Activated T-helper 2 cell treated with anti-CD3 and anti-CD28 coated beads, Interferon-gamma antibody, Interleukin-2, Interleukin-4, amounts not matched to agents 10 μg/mL and 5 μg/mL and 100 μg/mL, durations not matched to agents 14 hours and 24 hours and 36 hours (primary cell): ENCODE measurements at regions not wholly inside any gene's neighbourhood (a gene's known extent, or its start where the extent isn't known, plus 50 kb on each side); places are given as distances from the start of the nearest gene placed in this dataset.
"Not testable (repeated sequence)": the region's sequence is repeated elsewhere in the genome, so short reads cannot be mapped to it uniquely, and the experiment has no call there.

Source experiments
- DNase-seq: peaks from one replicate; pipeline ENCODE4 v3.0.0; 2021; ENCODE audit warnings: low spot score
- H3K27ac Mint-ChIP-seq: one replicate; pipeline ENCODE4 v1.8.0; 2021; ENCODE audit warnings: mixed read lengths
- H3K27me3 Mint-ChIP-seq: one replicate; pipeline ENCODE4 v1.8.0; 2021; ENCODE audit warnings: low read depth, mixed read lengths
- H3K36me3 Mint-ChIP-seq: one replicate; pipeline ENCODE4 v1.8.0; 2021; ENCODE audit warnings: low read depth, mixed read lengths
- H3K4me1 Mint-ChIP-seq: one replicate; pipeline ENCODE4 v1.8.0; 2021; ENCODE audit warnings: low read depth, mixed read lengths
- H3K4me3 Mint-ChIP-seq: one replicate; pipeline ENCODE4 v1.8.0; 2021; ENCODE audit warnings: low read depth, mild to moderate bottlenecking, moderate library complexity, mixed read lengths
- H3K9me3 Mint-ChIP-seq: one replicate; pipeline ENCODE4 v1.8.0; 2021; ENCODE audit warnings: mixed read lengths
- intact Hi-C: fragments of 100-400 bp; cut with micrococcal nuclease; formaldehyde crosslinking; loops from one replicate; pipeline ENCODE4 v1.15.1; 2023

- Mint-ChIP-seq H3K4me1 (no peaks in the 10 kb centered on the region), H3K27me3 (no peaks in the 10 kb centered on the region), H3K9me3 (peaks cover 17% of the 10 kb centered on the region), H3K36me3 (no peaks in the 10 kb centered on the region), H3K4me3 (no peak overlapping the region), H3K27ac (no peak overlapping the region)
- no peak for DNase-seq
- intact Hi-C loops = no loop called here
Observed at GRCh38 chr3:22713936-22714335, 489.2 kb upstream of the UBE2E2 start.

- DNase-seq = no peak
- H3K27me3 Mint-ChIP-seq = no peaks in the 10 kb centered on the region
- H3K4me3 Mint-ChIP-seq = no peak overlapping the region
- H3K36me3 Mint-ChIP-seq = no peaks in the 10 kb centered on the region
- H3K4me1 Mint-ChIP-seq = no peaks in the 10 kb centered on the region
- no peak overlapping the region for H3K27ac Mint-ChIP-seq
- intact Hi-C loops = no loop called here
- H3K9me3 Mint-ChIP-seq = peaks cover 9% of the 10 kb centered on the region
Observed at GRCh38 chr3:22714749-22715148, 488.4 kb upstream of the UBE2E2 start.

- no peak overlapping the region for H3K4me3 Mint-ChIP-seq
- no peak overlapping the region for H3K27ac Mint-ChIP-seq
- DNase-seq = no peak
- no peaks in the 10 kb centered on the region for H3K36me3 Mint-ChIP-seq
- H3K9me3 Mint-ChIP-seq = no peaks in the 10 kb centered on the region
- H3K27me3 Mint-ChIP-seq = no peaks in the 10 kb centered on the region
- no peaks in the 10 kb centered on the region for H3K4me1 Mint-ChIP-seq
- intact Hi-C loops = no loop called here
Observed at GRCh38 chr3:22720596-22720995, 482.5 kb upstream of the UBE2E2 start.

- intact Hi-C loops = no loop called here
- Mint-ChIP-seq H3K36me3 (no peaks in the 10 kb centered on the region), H3K9me3 (no peaks in the 10 kb centered on the region), H3K27ac (no peak overlapping the region), H3K27me3 (no peaks in the 10 kb centered on the region), H3K4me1 (no peaks in the 10 kb centered on the region), H3K4me3 (no peak overlapping the region)
- no peak for DNase-seq
Observed at GRCh38 chr3:22724420-22724819, 478.7 kb upstream of the UBE2E2 start.

- no peak overlapping the region for H3K27ac Mint-ChIP-seq
- intact Hi-C loops = no loop called here
- H3K9me3 Mint-ChIP-seq = no peaks in the 10 kb centered on the region
- no peaks in the 10 kb centered on the region for H3K4me1 Mint-ChIP-seq
- H3K27me3 Mint-ChIP-seq = no peaks in the 10 kb centered on the region
- H3K36me3 Mint-ChIP-seq = no peaks in the 10 kb centered on the region
- DNase-seq = no peak
- no peak overlapping the region for H3K4me3 Mint-ChIP-seq
Observed at GRCh38 chr3:22728406-22728805, 474.7 kb upstream of the UBE2E2 start.

GRCh38 chr3:22729212-22729611 is 473.9 kb upstream of the UBE2E2 start:
- intact Hi-C loops = no loop called here
- Mint-ChIP-seq H3K27me3 (no peaks in the 10 kb centered on the region), H3K27ac (no peak overlapping the region), H3K9me3 (no peaks in the 10 kb centered on the region), H3K4me3 (no peak overlapping the region), H3K36me3 (no peaks in the 10 kb centered on the region), H3K4me1 (no peaks in the 10 kb centered on the region)
- no peak for DNase-seq

- no peak overlapping the region for H3K4me3 Mint-ChIP-seq
- no peaks in the 10 kb centered on the region for H3K27me3 Mint-ChIP-seq
- no peaks in the 10 kb centered on the region for H3K9me3 Mint-ChIP-seq
- H3K27ac Mint-ChIP-seq = no peak overlapping the region
- no peaks in the 10 kb centered on the region for H3K4me1 Mint-ChIP-seq
- no peaks in the 10 kb centered on the region for H3K36me3 Mint-ChIP-seq
- intact Hi-C loops = no loop called here
- no peak for DNase-seq
Observed at GRCh38 chr3:22729981-22730380, 473.1 kb upstream of the UBE2E2 start.

- intact Hi-C loops = no loop called here
- Mint-ChIP-seq H3K36me3 (no peaks in the 10 kb centered on the region), H3K9me3 (no peaks in the 10 kb centered on the region), H3K27ac (no peak overlapping the region), H3K27me3 (no peaks in the 10 kb centered on the region), H3K4me1 (no peaks in the 10 kb centered on the region), H3K4me3 (no peak overlapping the region)
- DNase-seq = no peak
Observed at GRCh38 chr3:22730701-22731100, 472.4 kb upstream of the UBE2E2 start.

GRCh38 chr3:22731901-22732300 is 471.2 kb upstream of the UBE2E2 start:
- no peak for DNase-seq
- no peaks in the 10 kb centered on the region for H3K4me1 Mint-ChIP-seq
- no peak overlapping the region for H3K4me3 Mint-ChIP-seq
- H3K9me3 Mint-ChIP-seq = no peaks in the 10 kb centered on the region
- H3K27ac Mint-ChIP-seq = no peak overlapping the region
- H3K36me3 Mint-ChIP-seq = no peaks in the 10 kb centered on the region
- H3K27me3 Mint-ChIP-seq = no peaks in the 10 kb centered on the region
- intact Hi-C loops = no loop called here

GRCh38 chr3:22732641-22733040 is 470.5 kb upstream of the UBE2E2 start:
- Mint-ChIP-seq H3K4me1 (no peaks in the 10 kb centered on the region), H3K9me3 (peaks cover 3% of the 10 kb centered on the region), H3K27me3 (no peaks in the 10 kb centered on the region), H3K36me3 (no peaks in the 10 kb centered on the region), H3K4me3 (no peak overlapping the region), H3K27ac (no peak overlapping the region)
- no peak for DNase-seq
- intact Hi-C loops = no loop called here

- no peak overlapping the region for H3K27ac Mint-ChIP-seq
- no peaks in the 10 kb centered on the region for H3K4me1 Mint-ChIP-seq
- H3K27me3 Mint-ChIP-seq = no peaks in the 10 kb centered on the region
- no peak overlapping the region for H3K4me3 Mint-ChIP-seq
- no peaks in the 10 kb centered on the region for H3K36me3 Mint-ChIP-seq
- no peak for DNase-seq
- intact Hi-C loops = no loop called here
- peaks cover 3% of the 10 kb centered on the region for H3K9me3 Mint-ChIP-seq
Observed at GRCh38 chr3:22734207-22734606, 468.9 kb upstream of the UBE2E2 start.

- Mint-ChIP-seq H3K27me3 (no peaks in the 10 kb centered on the region), H3K9me3 (peaks cover 3% of the 10 kb centered on the region), H3K4me1 (no peaks in the 10 kb centered on the region), H3K36me3 (no peaks in the 10 kb centered on the region), H3K27ac (no peak overlapping the region), H3K4me3 (no peak overlapping the region)
- DNase-seq = no peak
- intact Hi-C loops = no loop called here
Observed at GRCh38 chr3:22734756-22735155, 468.4 kb upstream of the UBE2E2 start.

GRCh38 chr3:22735373-22735772 is 467.8 kb upstream of the UBE2E2 start:
- no peak for DNase-seq
- H3K9me3 Mint-ChIP-seq = peaks cover 3% of the 10 kb centered on the region
- no peaks in the 10 kb centered on the region for H3K27me3 Mint-ChIP-seq
- H3K27ac Mint-ChIP-seq = no peak overlapping the region
- intact Hi-C loops = no loop called here
- H3K36me3 Mint-ChIP-seq = no peaks in the 10 kb centered on the region
- H3K4me1 Mint-ChIP-seq = no peaks in the 10 kb centered on the region
- no peak overlapping the region for H3K4me3 Mint-ChIP-seq

- H3K9me3 Mint-ChIP-seq, H3K4me1 Mint-ChIP-seq, H3K4me3 Mint-ChIP-seq, DNase-seq, intact Hi-C loops, H3K27ac Mint-ChIP-seq, H3K36me3 Mint-ChIP-seq, H3K27me3 Mint-ChIP-seq: not testable (repeated sequence)
Observed at GRCh38 chr3:22743386-22743785, 459.7 kb upstream of the UBE2E2 start.
